Parathyroid adenoma (tissue), 2 donors: ENCODE measurements at regions not wholly inside any gene's neighbourhood (a gene's known extent, or its start where the extent isn't known, plus 50 kb on each side); places are given as distances from the start of the nearest gene placed in this dataset.
"Not testable (repeated sequence)": the region's sequence is repeated elsewhere in the genome, so short reads cannot be mapped to it uniquely, and the experiment has no call there.

Experiments used
- H2AFZ ChIP-seq: fragments of 300-600 bp; sonication (generic); one replicate; pipeline ENCODE4 v1.7.0; 2017; ENCODE audit warnings: antibody characterized with exemption, mild to moderate bottlenecking
- H3K27ac ChIP-seq: fragments of 300-600 bp; sonication (generic); one replicate; pipeline ENCODE4 v1.7.0; 2017
- H3K27me3 ChIP-seq: fragments of 300-600 bp; sonication (generic); one replicate; pipeline ENCODE4 v1.7.0; 2017; ENCODE audit warnings: low read length; ENCODE audit not compliant: control insufficient read depth, insufficient read depth
- H3K36me3 ChIP-seq: fragments of 300-600 bp; sonication (generic); one replicate; pipeline ENCODE4 v1.7.0; 2017; ENCODE audit warnings: low read length; ENCODE audit not compliant: control insufficient read depth, insufficient read depth
- H3K4me1 ChIP-seq: fragments of 300-600 bp; sonication (generic); one replicate; pipeline ENCODE4 v1.7.0; 2017; ENCODE audit warnings: control low read depth
- H3K4me2 ChIP-seq: fragments of 300-600 bp; sonication (generic); one replicate; pipeline ENCODE4 v1.7.0; 2017; ENCODE audit warnings: low read length
- H3K4me3 ChIP-seq: fragments of 300-600 bp; sonication (generic); one replicate; pipeline ENCODE4 v1.7.0; 2017; ENCODE audit warnings: low read depth, low read length
- H3K79me2 ChIP-seq: fragments of 300-600 bp; sonication (generic); one replicate; pipeline ENCODE4 v1.7.0; 2017; ENCODE audit warnings: control low read depth
- H3K9ac ChIP-seq: fragments of 300-600 bp; sonication (generic); one replicate; pipeline ENCODE4 v1.7.0; 2017; ENCODE audit warnings: mild to moderate bottlenecking
- H3K9me3 ChIP-seq: fragments of 300-600 bp; sonication (generic); one replicate; pipeline ENCODE4 v1.7.0; 2017; ENCODE audit warnings: low read length; ENCODE audit not compliant: control insufficient read depth
- TF ChIP-seq, protein P1 (sequence below): fragments of 300-600 bp; sonication (generic); IDR thresholded peaks from one replicate; pipeline ENCODE4 v1.7.0; 2017; ENCODE audit warnings: antibody characterized with exemption, mild to moderate bottlenecking
- donor health status: primary hyperparathyroidism.

DNA sequence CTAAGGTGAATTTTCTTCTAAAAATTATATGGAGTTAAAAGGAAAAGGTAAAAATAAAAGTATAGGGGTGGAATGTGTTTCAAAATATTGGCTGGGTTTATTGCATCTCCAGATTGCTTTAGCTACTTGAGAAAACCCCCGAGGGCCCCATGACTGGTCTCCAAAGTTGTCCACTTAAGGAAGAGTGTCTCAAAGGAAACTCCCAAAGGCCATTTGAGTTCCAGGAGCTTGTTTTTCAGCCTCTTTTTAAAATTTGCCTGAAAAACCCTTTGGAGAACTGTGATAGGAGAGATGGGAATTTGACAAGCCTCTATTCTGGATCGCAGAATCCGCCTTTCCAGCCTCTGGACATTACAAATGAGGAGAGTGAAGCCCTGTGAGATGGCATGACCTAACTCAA is 225.6 kb downstream of the ZNF326 start:
- Histone ChIP-seq H3K4me3 (no peak overlapping the region), H3K4me2 (no peak overlapping the region), H3K9ac (no peak overlapping the region), H3K27ac (no peak overlapping the region), H2AFZ (no peak overlapping the region), H3K27me3 (no peaks in the 10 kb centered on the region), H3K79me2 (no peaks in the 10 kb centered on the region), H3K9me3 (no peaks in the 10 kb centered on the region), H3K4me1 (no peaks in the 10 kb centered on the region), H3K36me3 (no peaks in the 10 kb centered on the region)
- TF ChIP-seq, protein P1, sequence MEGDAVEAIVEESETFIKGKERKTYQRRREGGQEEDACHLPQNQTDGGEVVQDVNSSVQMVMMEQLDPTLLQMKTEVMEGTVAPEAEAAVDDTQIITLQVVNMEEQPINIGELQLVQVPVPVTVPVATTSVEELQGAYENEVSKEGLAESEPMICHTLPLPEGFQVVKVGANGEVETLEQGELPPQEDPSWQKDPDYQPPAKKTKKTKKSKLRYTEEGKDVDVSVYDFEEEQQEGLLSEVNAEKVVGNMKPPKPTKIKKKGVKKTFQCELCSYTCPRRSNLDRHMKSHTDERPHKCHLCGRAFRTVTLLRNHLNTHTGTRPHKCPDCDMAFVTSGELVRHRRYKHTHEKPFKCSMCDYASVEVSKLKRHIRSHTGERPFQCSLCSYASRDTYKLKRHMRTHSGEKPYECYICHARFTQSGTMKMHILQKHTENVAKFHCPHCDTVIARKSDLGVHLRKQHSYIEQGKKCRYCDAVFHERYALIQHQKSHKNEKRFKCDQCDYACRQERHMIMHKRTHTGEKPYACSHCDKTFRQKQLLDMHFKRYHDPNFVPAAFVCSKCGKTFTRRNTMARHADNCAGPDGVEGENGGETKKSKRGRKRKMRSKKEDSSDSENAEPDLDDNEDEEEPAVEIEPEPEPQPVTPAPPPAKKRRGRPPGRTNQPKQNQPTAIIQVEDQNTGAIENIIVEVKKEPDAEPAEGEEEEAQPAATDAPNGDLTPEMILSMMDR, result no peak

GRCh38 chr1:90219166-90219871 is 224.4 kb downstream of the ZNF326 start:
- H3K9me3 ChIP-seq, H2AFZ ChIP-seq, H3K9ac ChIP-seq, H3K36me3 ChIP-seq, H3K4me2 ChIP-seq, H3K27me3 ChIP-seq, H3K79me2 ChIP-seq, H3K4me1 ChIP-seq, H3K27ac ChIP-seq, H3K4me3 ChIP-seq: not testable (repeated sequence)

DNA sequence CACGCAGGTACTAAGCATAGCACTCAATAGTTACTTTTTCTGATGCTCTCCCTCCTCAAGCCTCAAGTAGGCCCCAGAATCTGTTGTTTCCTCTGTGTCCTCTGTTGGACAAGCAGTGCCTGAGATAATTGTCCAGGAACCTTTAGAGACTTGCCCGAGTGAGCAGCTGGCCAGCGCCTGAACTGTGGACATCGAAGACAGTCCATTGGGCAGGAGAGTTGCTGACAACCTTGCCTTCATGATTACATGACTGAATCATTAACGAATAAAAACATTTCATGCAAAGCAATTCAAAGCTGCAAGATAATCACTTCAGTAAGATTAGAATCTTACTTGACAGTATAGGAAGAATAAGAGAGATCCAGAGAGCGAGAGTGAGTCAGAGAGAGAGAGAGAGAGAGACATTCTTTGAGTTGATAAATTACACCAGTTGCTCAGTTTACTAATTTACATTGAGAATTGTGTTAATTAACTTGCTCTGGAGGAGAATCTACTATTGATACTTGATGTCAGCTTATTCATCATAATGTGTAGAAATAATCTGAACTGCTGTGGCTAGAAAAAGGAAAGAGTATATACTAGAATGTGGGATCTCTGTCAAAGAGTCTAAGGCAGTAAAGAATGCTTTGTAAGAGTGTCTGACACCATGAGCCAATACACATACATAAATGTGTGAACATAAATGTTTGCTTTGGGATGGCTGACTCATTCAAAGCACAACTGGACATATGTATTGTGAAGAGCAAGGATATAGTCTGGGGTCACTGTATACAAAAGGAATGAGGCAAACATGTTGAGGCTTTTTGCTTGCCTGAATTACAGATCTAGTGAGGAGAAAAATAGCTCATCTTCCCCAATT is 216.0 kb downstream of the ZNF326 start:
- Histone ChIP-seq H3K4me1 (no peaks in the 10 kb centered on the region), H3K9ac (no peak overlapping the region), H2AFZ (no peak overlapping the region), H3K36me3 (no peaks in the 10 kb centered on the region), H3K79me2 (no peaks in the 10 kb centered on the region), H3K4me2 (no peak overlapping the region), H3K9me3 (no peaks in the 10 kb centered on the region), H3K4me3 (no peak overlapping the region), H3K27ac (no peak overlapping the region), H3K27me3 (no peaks in the 10 kb centered on the region)
- TF ChIP-seq, protein P1, result no peak

DNA sequence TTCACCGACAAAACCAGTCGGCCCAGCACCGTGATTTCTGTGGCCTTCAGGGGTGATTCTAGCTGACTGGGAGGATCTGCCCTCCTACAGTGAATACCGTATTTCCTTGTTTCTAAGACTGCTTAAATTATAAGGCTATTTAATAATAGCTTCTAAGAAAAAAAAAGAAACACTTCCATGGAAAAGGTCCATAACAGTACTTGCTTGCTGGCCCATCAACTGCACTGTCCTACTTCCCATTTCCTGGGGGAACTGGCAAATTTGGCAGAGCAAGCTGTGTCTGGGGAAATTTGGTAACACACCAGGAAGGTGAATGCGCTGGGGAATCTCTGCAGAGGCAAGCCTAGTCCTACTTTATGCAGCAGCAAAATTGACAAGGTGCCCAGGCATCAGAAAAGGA is 214.0 kb downstream of the ZNF326 start:
- no peak overlapping the region for H3K4me2 ChIP-seq
- no peaks in the 10 kb centered on the region for H3K4me1 ChIP-seq
- H3K27ac ChIP-seq, result no peak overlapping the region
- H3K4me3 ChIP-seq, result no peak overlapping the region
- no peak overlapping the region for H2AFZ ChIP-seq
- no peaks in the 10 kb centered on the region for H3K9me3 ChIP-seq
- no peaks in the 10 kb centered on the region for H3K36me3 ChIP-seq
- no peak overlapping the region for H3K9ac ChIP-seq
- no peaks in the 10 kb centered on the region for H3K27me3 ChIP-seq
- no peaks in the 10 kb centered on the region for H3K79me2 ChIP-seq
- TF ChIP-seq, protein P1, result no peak

GRCh38 chr1:90206260-90206659 is 211.3 kb downstream of the ZNF326 start:
- TF ChIP-seq, protein P1, result no peak

More at GRCh38 chr1:90206260-90206659, 211.3 kb downstream of the ZNF326 start:
- H3K4me2 ChIP-seq, result no peak overlapping the region
- no peak overlapping the region for H2AFZ ChIP-seq
- H3K36me3 ChIP-seq, result no peaks in the 10 kb centered on the region
- H3K27me3 ChIP-seq, result no peaks in the 10 kb centered on the region
- H3K27ac ChIP-seq, result no peak overlapping the region
- H3K79me2 ChIP-seq, result no peaks in the 10 kb centered on the region
- H3K4me3 ChIP-seq, result no peak overlapping the region
- H3K9me3 ChIP-seq, result no peaks in the 10 kb centered on the region
- H3K9ac ChIP-seq, result no peak overlapping the region
- no peaks in the 10 kb centered on the region for H3K4me1 ChIP-seq
